HG03565 (cell line): ENCODE measurements at regions not wholly inside any gene's neighbourhood (a gene's known extent, or its start where the extent isn't known, plus 50 kb on each side); places are given as distances from the start of the nearest gene placed in this dataset.

Experiments
- ATAC-seq: cut with Tn5 transposase; IDR thresholded peaks from one replicate; pipeline ENCODE4 v1.9.1; 2021; ENCODE audit warnings: mild to moderate bottlenecking, moderate library complexity; ENCODE audit not compliant: unreplicated experiment

DNA sequence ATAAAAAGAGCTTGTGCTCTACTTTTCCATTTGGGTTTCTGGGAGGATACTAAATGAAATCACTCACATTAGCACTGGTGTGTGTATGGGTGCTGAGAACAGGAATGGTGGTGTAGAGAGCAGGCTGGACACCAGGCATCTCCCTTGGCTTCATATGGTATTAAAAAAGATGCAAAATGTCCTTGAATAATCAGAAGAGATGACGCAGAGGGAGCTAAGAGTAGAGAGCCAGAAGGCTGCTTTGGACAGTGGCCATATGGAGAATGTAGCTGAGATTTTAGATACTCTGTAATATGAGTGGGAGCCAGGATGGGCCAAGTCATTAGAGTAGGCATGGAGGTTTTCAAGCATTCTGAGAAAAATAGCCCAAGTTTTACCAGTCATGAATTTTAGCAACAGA is 112.3 kb upstream of the ZRANB2 start:
- ATAC-seq = no peak

DNA sequence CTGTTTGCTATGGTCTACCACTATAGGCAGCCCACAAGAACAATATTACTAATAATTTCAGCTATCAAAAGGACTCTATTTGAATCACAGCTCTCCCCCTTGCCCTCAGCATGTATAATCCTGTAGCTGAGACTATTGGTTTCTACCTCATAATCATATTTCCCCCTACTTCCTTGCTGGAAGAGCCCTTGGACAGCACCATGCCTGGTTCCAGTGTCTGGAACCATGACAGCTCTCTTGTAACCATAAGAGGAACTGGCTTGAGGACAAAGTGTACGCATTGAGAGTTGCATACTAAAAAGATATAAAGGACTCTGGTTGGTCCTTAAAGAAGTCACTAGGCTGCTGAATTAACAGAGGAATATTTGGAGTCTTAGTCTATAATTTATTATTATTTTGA is 110.7 kb upstream of the ZRANB2 start:
- ATAC-seq = no peak

DNA sequence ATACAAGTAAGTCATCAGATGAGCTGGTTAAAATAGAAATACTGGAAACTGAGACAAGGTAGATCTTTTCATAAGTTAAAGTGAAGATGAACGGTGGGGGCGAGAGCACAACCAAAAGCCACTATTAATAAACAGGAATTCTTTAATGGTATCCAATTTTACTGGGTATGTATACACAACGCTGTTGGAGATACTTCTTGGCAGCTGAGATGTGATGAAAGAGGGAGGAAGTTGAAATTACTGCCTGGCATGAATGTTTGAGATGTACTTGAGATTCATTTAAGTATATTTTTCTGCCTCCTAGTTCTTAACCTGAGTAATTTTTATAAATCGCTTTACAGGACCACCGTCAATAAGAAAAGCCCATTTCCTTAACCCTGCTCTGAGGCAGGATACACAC is 110.0 kb upstream of the ZRANB2 start:
- ATAC-seq = no peak

DNA sequence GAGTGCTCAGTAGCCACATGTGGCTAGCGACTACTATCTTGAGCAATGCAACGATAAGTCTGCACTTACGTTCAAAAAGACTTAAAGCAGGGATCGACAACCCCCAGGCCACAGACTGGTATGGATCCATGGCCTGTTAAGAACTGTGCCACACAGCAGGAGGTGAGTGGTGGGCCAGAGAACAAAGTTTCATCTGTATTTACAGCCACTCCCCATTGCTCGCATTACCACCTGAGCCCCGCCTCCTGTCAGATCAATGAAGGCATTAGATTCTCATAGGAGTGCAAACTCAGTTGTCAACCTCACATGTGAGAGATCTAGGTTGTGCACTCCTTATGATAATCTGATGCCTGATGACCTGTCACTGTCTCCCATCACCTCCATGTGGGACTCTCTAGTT is 103.6 kb upstream of the ZRANB2 start:
- ATAC-seq = no peak

DNA sequence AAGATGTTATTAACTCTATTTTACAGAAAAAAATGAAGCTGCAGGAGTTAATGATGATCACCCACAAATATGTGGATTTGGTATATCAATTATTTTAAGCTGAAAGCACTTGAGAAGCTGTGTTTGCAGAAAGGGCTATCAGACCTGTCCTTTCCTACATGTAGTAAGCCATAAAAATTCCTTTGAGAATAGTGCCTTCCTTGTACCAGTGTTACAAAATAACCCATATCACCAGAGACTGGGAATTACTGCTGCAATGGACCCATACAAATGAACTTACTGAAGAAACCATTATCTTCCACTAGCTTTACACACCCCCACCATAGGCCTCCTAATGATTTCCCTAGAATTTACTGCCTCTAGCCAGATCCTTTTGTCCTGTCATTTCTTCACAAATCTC is 99.2 kb upstream of the ZRANB2 start:
- ATAC-seq = no peak

DNA sequence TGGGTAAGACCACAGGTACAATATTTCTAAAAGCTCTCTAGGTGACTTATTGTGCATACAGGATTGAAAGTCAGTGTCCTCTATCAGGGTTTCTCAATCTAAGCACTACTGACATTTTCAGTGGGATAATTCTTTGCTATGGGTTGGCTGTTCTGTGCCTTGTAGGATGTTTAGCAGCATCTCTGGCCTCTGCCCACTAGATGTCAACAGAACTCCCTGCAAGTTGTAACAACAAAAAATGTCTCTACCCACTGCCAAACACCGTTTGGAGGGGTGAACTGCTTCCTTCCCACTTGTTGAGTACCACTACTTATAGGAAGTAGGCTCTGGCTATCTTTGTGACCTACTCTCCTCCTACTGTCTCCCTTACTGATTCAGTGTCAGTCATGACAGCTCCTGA is 90.1 kb upstream of the ZRANB2 start:
- ATAC-seq = no peak

DNA sequence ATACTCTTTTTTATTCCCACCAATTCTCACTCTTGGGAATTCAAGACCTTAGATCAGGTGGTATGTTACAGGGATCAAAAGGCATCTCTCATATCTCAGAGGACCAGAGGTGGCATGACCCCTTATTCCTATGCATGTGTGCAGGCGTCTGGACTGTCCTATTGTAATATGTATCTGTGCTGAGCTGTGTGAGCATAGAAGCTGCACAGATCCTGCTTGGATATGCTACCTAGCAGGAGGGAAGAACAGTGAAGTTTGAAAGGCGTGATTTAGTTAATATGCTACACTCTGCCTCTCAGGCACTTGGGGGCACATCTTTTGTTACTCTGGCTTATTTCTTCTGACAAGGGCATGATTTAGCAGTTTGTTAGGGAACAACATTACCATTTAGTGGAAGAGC is 86.7 kb upstream of the ZRANB2 start:
- no peak for ATAC-seq

DNA sequence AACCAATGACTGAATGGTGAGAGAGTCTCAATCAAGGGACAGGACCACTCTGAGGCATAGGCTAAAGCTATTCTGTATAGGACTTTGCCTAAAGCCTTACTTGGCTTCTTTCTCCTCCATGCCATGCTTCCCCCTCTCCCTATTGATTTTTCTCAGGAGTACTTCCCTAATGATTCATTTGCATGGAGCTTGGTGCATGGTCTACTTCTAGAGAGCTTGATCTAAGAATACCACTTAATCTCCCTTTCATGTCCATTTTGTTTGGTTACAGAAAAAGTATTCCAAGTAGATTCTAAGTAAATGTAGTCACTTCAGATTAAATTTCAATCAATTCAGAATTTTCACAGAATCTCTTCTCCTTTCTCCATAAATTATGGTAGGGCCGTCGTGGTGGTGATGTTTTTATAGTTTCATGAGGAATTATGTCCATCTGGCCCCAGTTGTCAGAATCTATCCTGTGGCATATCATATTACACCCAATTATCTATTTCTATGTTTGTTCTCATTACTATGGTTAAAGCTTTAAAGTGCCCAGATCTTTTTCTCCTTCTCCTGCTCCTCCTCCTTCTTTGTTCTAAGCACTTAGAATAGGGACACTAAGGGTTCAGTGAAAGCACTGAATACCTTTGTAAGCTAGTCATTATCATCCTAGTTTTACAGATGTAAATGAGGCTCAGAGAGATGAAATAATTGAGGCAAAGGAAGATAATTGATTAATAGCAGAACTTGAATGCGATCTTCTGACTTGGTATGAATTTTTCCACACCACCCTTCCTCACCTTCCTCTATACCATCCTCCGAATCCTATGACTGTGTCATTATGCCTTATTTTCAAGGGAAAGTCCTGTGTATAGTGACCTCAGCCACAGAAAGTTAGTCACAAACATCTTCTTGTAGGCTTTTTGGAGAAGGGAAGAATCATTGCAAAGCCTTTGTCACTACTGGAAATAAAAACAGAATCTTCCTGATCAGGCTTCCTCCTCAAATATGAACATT is 85.6 kb upstream of the ZRANB2 start:
- ATAC-seq = no peak

DNA sequence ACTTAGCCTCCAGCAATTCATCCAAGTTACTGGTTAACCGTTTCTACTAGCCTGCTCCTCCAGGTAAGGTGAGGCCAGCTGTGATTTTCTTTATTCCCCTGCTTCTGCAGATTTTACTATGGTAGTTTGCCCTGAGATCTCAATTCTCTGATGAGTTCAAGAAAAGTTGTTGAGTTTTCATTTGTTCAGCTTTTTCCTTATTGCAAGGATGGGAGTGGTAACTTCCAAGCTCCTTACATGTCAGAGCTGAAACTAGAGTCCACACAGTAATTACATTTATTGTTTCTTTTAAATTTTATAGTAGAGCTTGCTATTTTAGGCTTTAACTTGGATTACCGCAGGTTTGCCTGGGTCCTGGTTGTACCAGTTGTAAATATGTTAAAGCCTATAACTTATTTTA is 76.9 kb upstream of the ZRANB2 start:
- no peak for ATAC-seq

DNA sequence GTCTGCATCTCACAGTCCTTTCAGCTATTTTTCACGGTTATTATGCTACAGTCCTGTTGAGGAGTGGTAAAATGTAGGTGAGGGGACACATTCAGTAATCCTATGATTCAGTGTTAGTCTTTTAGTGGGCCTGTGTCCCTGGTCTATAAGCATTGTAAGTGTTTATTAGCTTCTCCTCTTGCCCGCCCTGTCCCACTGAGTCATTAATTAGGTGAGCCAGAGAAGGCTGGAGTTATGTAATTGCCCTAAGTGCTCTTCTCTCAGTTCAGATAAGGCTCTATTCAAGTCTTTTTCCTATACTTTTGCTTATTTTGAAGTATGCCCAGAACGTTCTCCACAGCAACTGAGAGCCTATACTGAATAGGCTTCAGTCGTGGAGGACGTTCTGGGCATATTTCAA is 76.3 kb upstream of the ZRANB2 start:
- no peak for ATAC-seq

DNA sequence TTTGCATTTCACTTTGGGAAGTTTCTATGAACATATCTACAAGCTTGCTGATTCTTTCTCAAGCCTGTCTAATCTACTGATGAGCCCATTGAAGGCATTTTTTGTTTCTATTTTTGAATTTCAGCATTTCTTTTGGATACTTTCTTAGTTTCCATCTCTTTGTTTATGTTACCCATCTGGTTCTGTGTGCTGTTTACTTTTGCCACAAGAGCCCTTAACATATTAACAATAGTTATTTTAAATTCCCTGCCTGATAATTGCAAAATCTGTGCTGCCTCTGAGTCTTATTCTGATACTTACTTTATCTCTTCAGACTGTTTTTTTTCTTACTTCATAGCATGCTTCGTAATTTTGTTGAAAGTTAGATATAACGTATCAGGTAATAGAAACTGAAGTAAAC is 75.8 kb upstream of the ZRANB2 start:
- no peak for ATAC-seq

DNA sequence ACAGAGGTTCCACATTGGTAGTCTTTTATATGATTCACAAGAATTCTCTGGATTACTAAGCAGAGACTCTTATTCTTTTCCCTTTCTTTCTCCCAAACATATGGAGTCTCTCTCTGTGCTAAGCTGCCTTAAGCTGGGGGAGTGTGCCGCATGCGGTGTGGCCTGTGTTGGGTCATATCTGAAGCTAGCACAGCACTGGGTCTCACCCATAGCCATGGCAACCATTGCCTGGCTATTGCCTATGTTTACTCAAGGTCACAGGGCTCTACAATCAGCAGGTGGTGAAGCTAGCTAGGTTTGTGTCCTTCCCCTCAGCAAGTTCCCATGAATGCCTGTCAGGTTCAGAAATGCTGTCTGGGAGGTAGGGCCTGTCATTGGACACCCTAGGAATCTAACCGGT is 73.6 kb upstream of the ZRANB2 start:
- ATAC-seq = no peak

DNA sequence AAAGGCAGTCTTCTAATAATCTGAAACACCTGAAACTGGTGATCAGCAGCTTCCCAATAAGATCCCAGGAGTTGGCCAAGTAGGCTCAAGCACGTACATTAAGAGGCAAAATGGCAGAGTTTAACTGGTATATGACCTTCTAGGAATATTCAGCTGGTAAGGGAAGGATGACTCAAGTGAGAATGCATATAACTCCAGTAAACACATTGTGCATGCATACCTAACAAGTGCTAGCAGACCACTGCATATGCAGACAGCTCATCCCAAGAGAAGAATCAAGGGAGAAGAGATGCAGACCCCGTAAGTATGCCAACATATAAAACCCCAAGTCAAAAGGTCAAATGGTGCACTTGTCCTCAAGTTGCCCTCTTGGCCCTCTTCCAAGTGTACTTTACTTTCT is 73.0 kb upstream of the ZRANB2 start:
- no peak for ATAC-seq

DNA sequence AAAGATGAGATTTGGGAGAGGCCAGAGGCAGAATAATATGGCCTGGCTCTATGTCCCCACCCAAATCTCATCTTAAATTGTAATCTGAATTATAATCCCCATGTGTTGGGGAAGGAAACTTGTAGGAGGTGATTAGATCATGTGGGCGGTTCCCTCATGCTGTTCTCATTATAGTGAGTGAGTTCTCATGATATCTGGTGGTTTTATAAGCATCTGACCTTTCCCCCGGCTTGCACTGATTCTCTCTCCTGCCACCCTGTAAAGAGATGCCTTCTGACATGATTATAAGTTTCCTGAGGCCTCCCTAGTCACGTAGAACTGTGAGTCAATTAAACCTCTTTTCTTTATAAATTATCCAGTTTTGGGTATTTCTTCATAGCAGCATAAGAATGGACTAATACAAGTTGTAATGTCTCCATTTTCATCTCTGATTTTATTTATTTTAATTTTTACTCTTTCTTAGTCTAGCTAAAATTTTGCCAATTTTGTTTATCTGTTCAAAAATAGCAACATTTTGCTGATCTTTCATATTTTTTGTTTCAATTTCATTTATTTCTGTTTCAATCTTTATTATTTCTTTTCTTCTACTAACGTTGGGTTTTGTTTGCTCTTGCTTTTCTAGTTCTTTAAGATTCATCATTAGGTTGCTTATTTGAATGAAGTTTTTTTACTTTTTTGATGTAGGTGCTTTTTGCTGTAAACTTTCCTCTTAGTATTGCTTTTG is 67.0 kb upstream of the ZRANB2 start:
- ATAC-seq = no peak

DNA sequence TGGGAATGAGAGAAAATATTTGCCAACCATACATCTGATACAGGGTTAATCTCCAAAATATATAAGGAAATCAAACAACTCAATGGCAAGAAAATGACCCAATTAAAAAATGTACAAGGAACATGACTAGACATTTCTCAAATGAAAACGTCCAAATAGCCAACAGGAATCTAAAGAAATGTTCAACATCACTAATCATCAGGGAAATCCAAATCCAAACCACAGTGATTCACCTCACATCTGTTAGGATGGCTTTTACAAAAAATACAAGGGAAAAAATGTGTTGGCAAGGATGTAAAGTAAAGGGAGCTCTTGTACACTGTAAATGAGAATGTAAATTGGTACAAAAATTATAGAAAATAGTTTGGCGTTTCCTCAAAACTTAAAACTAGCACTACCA is 54.7 kb upstream of the ZRANB2 start:
- ATAC-seq = no peak
